PC-3 (cell line): ENCODE measurements at regions not wholly inside any gene's neighbourhood (a gene's known extent, or its start where the extent isn't known, plus 50 kb on each side); places are given as distances from the start of the nearest gene placed in this dataset.

ENCODE experiments used
- EZH2 ChIP-seq: fragments of 300-600 bp; sonication (generic); IDR thresholded peaks from one replicate; pipeline ENCODE4 v1.6.1; 2017; ENCODE audit warnings: antibody characterized with exemption, mild to moderate bottlenecking, low read length; ENCODE audit not compliant: unreplicated experiment
- EZH2phosphoT487 ChIP-seq: fragments of 300-600 bp; sonication (generic); IDR thresholded peaks from 2 replicates; pipeline ENCODE4 v1.6.1; 2018; ENCODE audit warnings: mild to moderate bottlenecking, antibody characterized with exemption, low read length, borderline replicate concordance
- TF ChIP-seq, protein P1 (sequence below): fragments of 300-600 bp; sonication (generic); conservative IDR thresholded peaks from 2 replicates; pipeline ENCODE4 v1.5.1; 2017; ENCODE audit warnings: antibody characterized with exemption, low read depth, mild to moderate bottlenecking, low read length

GRCh38 chr5:16992006-16992405, 55.9 kb upstream of the MYO10 start:
- no peak for TF ChIP-seq EZH2phosphoT487
- no peak for TF ChIP-seq EZH2
- TF ChIP-seq, protein P1, sequence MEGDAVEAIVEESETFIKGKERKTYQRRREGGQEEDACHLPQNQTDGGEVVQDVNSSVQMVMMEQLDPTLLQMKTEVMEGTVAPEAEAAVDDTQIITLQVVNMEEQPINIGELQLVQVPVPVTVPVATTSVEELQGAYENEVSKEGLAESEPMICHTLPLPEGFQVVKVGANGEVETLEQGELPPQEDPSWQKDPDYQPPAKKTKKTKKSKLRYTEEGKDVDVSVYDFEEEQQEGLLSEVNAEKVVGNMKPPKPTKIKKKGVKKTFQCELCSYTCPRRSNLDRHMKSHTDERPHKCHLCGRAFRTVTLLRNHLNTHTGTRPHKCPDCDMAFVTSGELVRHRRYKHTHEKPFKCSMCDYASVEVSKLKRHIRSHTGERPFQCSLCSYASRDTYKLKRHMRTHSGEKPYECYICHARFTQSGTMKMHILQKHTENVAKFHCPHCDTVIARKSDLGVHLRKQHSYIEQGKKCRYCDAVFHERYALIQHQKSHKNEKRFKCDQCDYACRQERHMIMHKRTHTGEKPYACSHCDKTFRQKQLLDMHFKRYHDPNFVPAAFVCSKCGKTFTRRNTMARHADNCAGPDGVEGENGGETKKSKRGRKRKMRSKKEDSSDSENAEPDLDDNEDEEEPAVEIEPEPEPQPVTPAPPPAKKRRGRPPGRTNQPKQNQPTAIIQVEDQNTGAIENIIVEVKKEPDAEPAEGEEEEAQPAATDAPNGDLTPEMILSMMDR: no peak
